ENCODE measurements at regions not wholly inside any gene's neighbourhood (a gene's known extent, or its start where the extent isn't known, plus 50 kb on each side); places are given as distances from the start of the nearest gene placed in this dataset.
"Not testable (repeated sequence)": the region's sequence is repeated elsewhere in the genome, so short reads cannot be mapped to it uniquely, and the experiment has no call there.

GRCh38 chr13:73808318-73808717 is 325.9 kb downstream of the KLF12 start:
- Histone ChIP-seq H3K4me2 (ENCODE audit: low read length) (no peak overlapping the region), H3K9me3 (ENCODE audit: control insufficient read depth in 1 of 2, insufficient read depth in 1 of 2, low read depth in 1 of 2, low read length in 2 of 2) (no peaks in the 10 kb centered on the region), H3K9me2 (ENCODE audit: insufficient read depth) (no peaks in the 10 kb centered on the region), H4K20me1 (ENCODE audit: insufficient read depth) (no peaks in the 10 kb centered on the region), H3K27me3 (ENCODE audit: insufficient read depth, low read length) (no peaks in the 10 kb centered on the region), H3K4me3 (replicated peaks in 1 of 2; ENCODE audit: low read depth in 1 of 2, low read length in 2 of 2) (no peak overlapping the region), H3K9ac (ENCODE audit: low read length) (no peak overlapping the region), H3K4me1 (ENCODE audit: control insufficient read depth in 1 of 2, insufficient read depth in 2 of 2, low read length in 2 of 2) (peaks cover 0 to 3% of the 10 kb centered on the region in 2 experiments; a peak in 2 of 4 replicates), H3K79me2 (ENCODE audit: insufficient read depth, low read length) (no peaks in the 10 kb centered on the region), H3K27ac (ENCODE audit: low read depth, low read length) (no peak overlapping the region), H3K36me3 (ENCODE audit: control insufficient read depth in 1 of 2, insufficient read depth in 2 of 2, low read length in 2 of 2) (no peaks in the 10 kb centered on the region), H2AFZ (ENCODE audit: low read depth, low read length, poor library complexity, severe bottlenecking) (no peak overlapping the region)
- CTCF ChIA-PET: no interaction called here
- no TSS peak for BruUV-seq (replicated peaks)
- RAD21 ChIA-PET (ENCODE audit: low non-redundant PET in 1 of 2, low total read pairs in 2 of 2, uncharacterized antibody in 2 of 2, unreplicated experiment in 2 of 2): no interaction called here
- ATAC-seq (no peak), DNase-seq (ENCODE audit: low read depth, low spot score) (no peak)
- POLR2A ChIA-PET: no interaction called here
- intact Hi-C loops (cut with micrococcal nuclease): no loop called here
- TF ChIP-seq JUND (IDR thresholded peaks at IDR 0.05) (no peak), EGR1 (IDR thresholded peaks at IDR 0.05; ENCODE audit: low read depth) (no peak), CEBPB (IDR thresholded peaks at IDR 0.05; ENCODE audit: low read depth) (no peak), MAX (IDR thresholded peaks at IDR 0.05) (no peak), RAD21 (IDR thresholded peaks at IDR 0.05; ENCODE audit: low read depth) (no peak), EZH2 (IDR thresholded peaks at IDR 0.05) (no peak), YY1 (IDR thresholded peaks at IDR 0.05; ENCODE audit: extremely low read depth, insufficient replicate concordance, low read depth, low read length) (no peak), REST (IDR thresholded peaks at IDR 0.05; ENCODE audit: low read depth) (no peak), POLR2A (IDR thresholded peaks at IDR 0.05; ENCODE audit: borderline replicate concordance, extremely low read depth, insufficient read depth, insufficient read length) (no peak), ATF3 (IDR thresholded peaks at IDR 0.05) (no peak), ZFX (IDR thresholded peaks at IDR 0.05) (no peak)

GRCh38 chr13:73805326-73805958 is 328.8 kb downstream of the KLF12 start:
- RAD21 ChIA-PET (ENCODE audit: low non-redundant PET in 1 of 2, low total read pairs in 2 of 2, uncharacterized antibody in 2 of 2, unreplicated experiment in 2 of 2); H4K20me1 ChIP-seq (ENCODE audit: insufficient read depth); H3K79me2 ChIP-seq (ENCODE audit: insufficient read depth, low read length); H3K4me2 ChIP-seq (ENCODE audit: low read length); POLR2A ChIA-PET; CTCF ChIA-PET; H3K4me1 ChIP-seq (ENCODE audit: control insufficient read depth in 1 of 2, insufficient read depth in 2 of 2, low read length in 2 of 2); ATAC-seq; H3K27ac ChIP-seq (ENCODE audit: low read depth, low read length); H3K9me3 ChIP-seq (ENCODE audit: control insufficient read depth in 1 of 2, insufficient read depth in 1 of 2, low read depth in 1 of 2, low read length in 2 of 2); H3K36me3 ChIP-seq (ENCODE audit: control insufficient read depth in 1 of 2, insufficient read depth in 2 of 2, low read length in 2 of 2); H3K4me3 ChIP-seq (replicated peaks in 1 of 2; ENCODE audit: low read depth in 1 of 2, low read length in 2 of 2); H2AFZ ChIP-seq (ENCODE audit: low read depth, low read length, poor library complexity, severe bottlenecking); H3K9me2 ChIP-seq (ENCODE audit: insufficient read depth); H3K27me3 ChIP-seq (ENCODE audit: insufficient read depth, low read length); DNase-seq (ENCODE audit: low read depth, low spot score); BruUV-seq (replicated peaks); H3K9ac ChIP-seq (ENCODE audit: low read length); intact Hi-C loops (cut with micrococcal nuclease): not testable (repeated sequence)

All from HCT116 (cell line).